GM23338 (cell line): ENCODE measurements at regions not wholly inside any gene's neighbourhood (a gene's known extent, or its start where the extent isn't known, plus 50 kb on each side); places are given as distances from the start of the nearest gene placed in this dataset.

ENCODE experiments used
- CREB1 ChIP-seq: fragments of 250-450 bp; sonication (Bioruptor Pico); IDR thresholded peaks from 2 replicates; pipeline ENCODE4 v1.5.0; 2020; ENCODE audit warnings: low read depth, mild to moderate bottlenecking, moderate library complexity
- CTCF ChIP-seq, 2 experiments: fragments of 200-600 bp in 1 of 2; sonication (generic) in 1 of 2; conservative IDR thresholded peaks; 2 replicates each; pipeline versions ENCODE4 v1.5.1 to v1.6.1; 2016 to 2017; ENCODE audit warnings: antibody characterized with exemption in 2 of 2, low read depth in 2 of 2, mild to moderate bottlenecking in 2 of 2, moderate library complexity in 1 of 2
- ETS1 ChIP-seq: IDR thresholded peaks from 2 replicates; pipeline ENCODE4 v1.6.1; 2016; ENCODE audit warnings: antibody characterized with exemption
- EZH2 ChIP-seq: fragments of 200-600 bp; sonication (generic); IDR thresholded peaks from one replicate; pipeline ENCODE4 v1.8.0; 2017; ENCODE audit warnings: antibody characterized with exemption, mild to moderate bottlenecking, low read depth; ENCODE audit not compliant: unreplicated experiment
- EZH2phosphoT487 ChIP-seq: fragments of 200-600 bp; sonication (generic); IDR thresholded peaks from one replicate; pipeline ENCODE4 v1.8.1; 2018; ENCODE audit warnings: antibody characterized with exemption; ENCODE audit not compliant: unreplicated experiment
- JUNB ChIP-seq: IDR thresholded peaks from one replicate; pipeline ENCODE4 v1.6.1; 2016; ENCODE audit warnings: antibody characterized with exemption; ENCODE audit not compliant: unreplicated experiment
- POLR2AphosphoS5 ChIP-seq: IDR thresholded peaks from 2 replicates; pipeline ENCODE4 v1.6.1; 2016; ENCODE audit warnings: antibody characterized with exemption, low read depth
- REST ChIP-seq: IDR thresholded peaks from one replicate; pipeline ENCODE4 v1.6.1; 2018; ENCODE audit warnings: antibody characterized with exemption; ENCODE audit not compliant: unreplicated experiment
- STAT1 ChIP-seq: IDR thresholded peaks from one replicate; pipeline ENCODE4 v1.6.1; 2016; ENCODE audit warnings: antibody characterized with exemption; ENCODE audit not compliant: unreplicated experiment
- ZNF114 ChIP-seq: fragments of 250-450 bp; sonication (Bioruptor Pico); IDR thresholded peaks from 2 replicates; pipeline ENCODE4 v1.5.0; 2020; ENCODE audit warnings: mild to moderate bottlenecking, moderate library complexity
- ZNF462 ChIP-seq: fragments of 250-450 bp; sonication (Bioruptor Pico); IDR thresholded peaks from 2 replicates; pipeline ENCODE4 v1.5.0; 2020; ENCODE audit warnings: mild to moderate bottlenecking, moderate library complexity

GRCh38 chr3:67798412-67798811 lies 144.0 kb upstream of the SUCLG2 start:
- TF ChIP-seq CTCF (conservative IDR thresholded peaks at IDR 0.05; ENCODE audit: low read depth in 2 of 2) (no peak), ZNF114 (no peak), REST (no peak), EZH2phosphoT487 (no peak), CREB1 (CRISPR knock-in tag) (no peak), JUNB (no peak), ETS1 (no peak), POLR2AphosphoS5 (no peak), EZH2 (no peak), ZNF462 (CRISPR knock-in tag) (no peak), STAT1 (no peak)
